Osteoblast (primary cell): ENCODE measurements at regions not wholly inside any gene's neighbourhood (a gene's known extent, or its start where the extent isn't known, plus 50 kb on each side); places are given as distances from the start of the nearest gene placed in this dataset.

Source experiments
- DNase-seq: peaks from one replicate; pipeline ENCODE4 v3.0.0; 2011; ENCODE audit warnings: low spot score, mixed read lengths; ENCODE audit not compliant: insufficient read length; ENCODE audit errors: missing footprints
- H2AFZ ChIP-seq: 2 replicates; pipeline ENCODE4 v1.6.0; 2011; ENCODE audit warnings: mild to moderate bottlenecking, low read length
- H3K27ac ChIP-seq: 2 replicates; pipeline ENCODE4 v1.5.1; 2011; ENCODE audit warnings: mild to moderate bottlenecking, low read depth, low read length, moderate library complexity
- H3K27me3 ChIP-seq: 2 replicates; pipeline ENCODE4 v1.6.0; 2012; ENCODE audit warnings: mild to moderate bottlenecking, control low read depth, inconsistent platforms, low read length, moderate library complexity; ENCODE audit not compliant: insufficient read depth
- H3K36me3 ChIP-seq: 2 replicates; pipeline ENCODE4 v1.5.1; 2011; ENCODE audit warnings: mild to moderate bottlenecking, low read length, control low read depth, moderate library complexity; ENCODE audit not compliant: insufficient read depth
- H3K4me1 ChIP-seq: 2 replicates; pipeline ENCODE4 v1.5.1; 2011; ENCODE audit warnings: mild to moderate bottlenecking, low read length, control low read depth, moderate library complexity; ENCODE audit not compliant: insufficient read depth
- H3K4me2 ChIP-seq: 2 replicates; pipeline ENCODE4 v1.6.0; 2011; ENCODE audit warnings: mild to moderate bottlenecking, low read length; ENCODE audit not compliant: insufficient read depth
- H3K4me3 ChIP-seq: fragments of 200-600 bp; sonication (generic); 3 replicates; pipeline ENCODE4 v1.5.1; 2012; ENCODE audit warnings: mild to moderate bottlenecking, low read length, inconsistent platforms; ENCODE audit not compliant: insufficient read depth
- H3K79me2 ChIP-seq: 2 replicates; pipeline ENCODE4 v1.6.0; 2012; ENCODE audit warnings: mild to moderate bottlenecking, low read length, control low read depth, inconsistent platforms; ENCODE audit not compliant: insufficient read depth
- H3K9me3 ChIP-seq: 2 replicates; pipeline ENCODE4 v1.5.1; 2011; ENCODE audit warnings: low read depth, low read length, control low read depth
- H4K20me1 ChIP-seq: 2 replicates; pipeline ENCODE4 v1.6.0; 2012; ENCODE audit warnings: mild to moderate bottlenecking, low read length, control low read depth; ENCODE audit not compliant: insufficient read depth
- CTCF ChIP-seq: IDR thresholded peaks from 2 replicates; pipeline ENCODE4 v1.5.1; 2011; ENCODE audit warnings: mild to moderate bottlenecking, low read depth, low read length, moderate library complexity; ENCODE audit errors: extremely low read depth

GRCh38 chr4:18463987-18464559 lies 442.5 kb upstream of the LCORL start:
- H3K9me3 ChIP-seq: no peaks in the 10 kb centered on the region
- no peaks in the 10 kb centered on the region for H3K36me3 ChIP-seq
- no peak for DNase-seq
- no peak overlapping the region for H3K4me3 ChIP-seq
- H2AFZ ChIP-seq: no peak overlapping the region
- TF ChIP-seq CTCF: no peak
- H3K27me3 ChIP-seq: no peaks in the 10 kb centered on the region
- H3K27ac ChIP-seq: no peak overlapping the region
- H3K4me2 ChIP-seq: no peak overlapping the region
- no peaks in the 10 kb centered on the region for H3K79me2 ChIP-seq
- H4K20me1 ChIP-seq: no peaks in the 10 kb centered on the region
- H3K4me1 ChIP-seq: no peaks in the 10 kb centered on the region

- H3K36me3 ChIP-seq: no peaks in the 10 kb centered on the region
- H3K4me3 ChIP-seq: no peak overlapping the region
- no peak for TF ChIP-seq CTCF
- H4K20me1 ChIP-seq: no peaks in the 10 kb centered on the region
- no peak overlapping the region for H2AFZ ChIP-seq
- H3K27ac ChIP-seq: no peak overlapping the region
- peaks cover 2% of the 10 kb centered on the region for H3K9me3 ChIP-seq
- no peak for DNase-seq
- H3K27me3 ChIP-seq: no peaks in the 10 kb centered on the region
- no peaks in the 10 kb centered on the region for H3K4me1 ChIP-seq
- H3K4me2 ChIP-seq: no peak overlapping the region
- no peaks in the 10 kb centered on the region for H3K79me2 ChIP-seq
Measured at GRCh38 chr4:18458465-18458864, 436.9 kb upstream of the LCORL start.

- no peak overlapping the region for H3K4me3 ChIP-seq
- no peak overlapping the region for H2AFZ ChIP-seq
- TF ChIP-seq CTCF: no peak
- no peaks in the 10 kb centered on the region for H3K4me1 ChIP-seq
- no peak overlapping the region for H3K27ac ChIP-seq
- no peak for DNase-seq
- H4K20me1 ChIP-seq: no peaks in the 10 kb centered on the region
- peaks cover 2% of the 10 kb centered on the region for H3K9me3 ChIP-seq
- H3K4me2 ChIP-seq: no peak overlapping the region
- H3K36me3 ChIP-seq: no peaks in the 10 kb centered on the region
- H3K79me2 ChIP-seq: no peaks in the 10 kb centered on the region
- no peaks in the 10 kb centered on the region for H3K27me3 ChIP-seq
Measured at GRCh38 chr4:18454349-18454748, 432.8 kb upstream of the LCORL start.

GRCh38 chr4:18445110-18445509 lies 423.6 kb upstream of the LCORL start:
- no peak for DNase-seq
- Histone ChIP-seq H3K79me2 (no peaks in the 10 kb centered on the region), H3K4me1 (no peaks in the 10 kb centered on the region), H3K27me3 (no peaks in the 10 kb centered on the region), H3K4me2 (no peak overlapping the region), H3K27ac (no peak overlapping the region), H2AFZ (no peak overlapping the region), H3K4me3 (no peak overlapping the region), H3K36me3 (no peaks in the 10 kb centered on the region), H3K9me3 (no peaks in the 10 kb centered on the region), H4K20me1 (no peaks in the 10 kb centered on the region)
- no peak for TF ChIP-seq CTCF
